PC-9 (cell line): ENCODE measurements at regions not wholly inside any gene's neighbourhood (a gene's known extent, or its start where the extent isn't known, plus 50 kb on each side); places are given as distances from the start of the nearest gene placed in this dataset.

Experiments used
- BruUV-seq: library from RNA; stranded (reverse); fragments of 400-500 nt; replicated peaks from 2 replicates; lab custom pipeline; 2021; lab: Mats Ljungman, UMichigan
- CTCF ChIA-PET: fragments of 300-600 bp; sonication (Branson Sonifier 250); formaldehyde crosslinking; loops from one replicate; lab custom pipeline; 2022; ENCODE audit warnings: antibody characterized with exemption; lab: Charles Lee
- POLR2A ChIA-PET: fragments of 300-600 bp; sonication (Branson Sonifier 250); formaldehyde crosslinking; loops from one replicate; lab custom pipeline; 2022; ENCODE audit warnings: antibody characterized with exemption; ENCODE audit not compliant: unreplicated experiment; lab: Charles Lee
- DNase-seq, 2 experiments: peaks; one replicate each; pipeline versions ENCODE4 v3.0.0 to v3.0.0-alpha.2; 2015 to 2022; ENCODE audit warnings: mixed read lengths in 1 of 2
- H2AFZ ChIP-seq: fragments of 200-600 bp; sonication (generic); 2 replicates; pipeline ENCODE4 v1.8.1; 2017; ENCODE audit warnings: antibody characterized with exemption
- H3F3A ChIP-seq: fragments of 200-600 bp; sonication (generic); 2 replicates; pipeline ENCODE4 v1.8.1; 2017; ENCODE audit warnings: antibody characterized with exemption, mild to moderate bottlenecking, low read depth; ENCODE audit not compliant: insufficient read depth
- H3K27ac ChIP-seq: fragments of 200-600 bp; sonication (generic); 2 replicates; pipeline ENCODE4 v1.6.1; 2016; ENCODE audit warnings: mixed run types
- H3K27me3 ChIP-seq: fragments of 200-600 bp; sonication (generic); 2 replicates; pipeline ENCODE4 v1.6.1; 2016; ENCODE audit warnings: low read depth, mixed run types; ENCODE audit not compliant: insufficient read depth
- H3K36me3 ChIP-seq: fragments of 200-600 bp; sonication (generic); 2 replicates; pipeline ENCODE4 v1.6.1; 2016; ENCODE audit warnings: low read depth, mixed run types
- H3K4me1 ChIP-seq: fragments of 200-600 bp; sonication (generic); replicated peaks from 2 replicates; pipeline ENCODE4 v1.6.1; 2016; ENCODE audit warnings: mixed run types; ENCODE audit not compliant: insufficient read depth
- H3K4me2 ChIP-seq: fragments of 200-600 bp; sonication (generic); 2 replicates; pipeline ENCODE4 v1.6.1; 2017; ENCODE audit warnings: mixed run types
- H3K4me3 ChIP-seq: fragments of 200-600 bp; sonication (generic); 2 replicates; pipeline ENCODE4 v1.6.1; 2016; ENCODE audit warnings: mixed run types
- H3K79me2 ChIP-seq: fragments of 200-600 bp; sonication (generic); 2 replicates; pipeline ENCODE4 v1.6.1; 2017; ENCODE audit warnings: low read depth, mixed run types
- H3K9me2 ChIP-seq: fragments of 200-600 bp; sonication (generic); 2 replicates; pipeline ENCODE4 v1.8.1; 2017; ENCODE audit warnings: mild to moderate bottlenecking; ENCODE audit not compliant: insufficient read depth
- H3K9me3 ChIP-seq: fragments of 200-600 bp; sonication (generic); 2 replicates; pipeline ENCODE4 v1.8.1; 2016; ENCODE audit warnings: low read depth; ENCODE audit not compliant: insufficient read depth
- H4K20me1 ChIP-seq: fragments of 200-600 bp; sonication (generic); 2 replicates; pipeline ENCODE4 v1.8.1; 2017; ENCODE audit not compliant: insufficient read depth
- EZH2 ChIP-seq: fragments of 200-600 bp; sonication (generic); IDR thresholded peaks from 2 replicates; pipeline ENCODE4 v1.8.0; 2017; ENCODE audit warnings: antibody characterized with exemption, low read depth
- intact Hi-C: fragments of 100-400 bp; cut with micrococcal nuclease; formaldehyde crosslinking; loops from one replicate; pipeline ENCODE4 v1.10.0; 2022; ENCODE audit not compliant: unreplicated experiment
- TF ChIP-seq, protein P1 (sequence below): fragments of 200-600 bp; sonication (generic); conservative IDR thresholded peaks from 2 replicates; pipeline ENCODE4 v1.6.1; 2017; ENCODE audit warnings: mixed run types, antibody characterized with exemption, mild to moderate bottlenecking, moderate library complexity

DNA sequence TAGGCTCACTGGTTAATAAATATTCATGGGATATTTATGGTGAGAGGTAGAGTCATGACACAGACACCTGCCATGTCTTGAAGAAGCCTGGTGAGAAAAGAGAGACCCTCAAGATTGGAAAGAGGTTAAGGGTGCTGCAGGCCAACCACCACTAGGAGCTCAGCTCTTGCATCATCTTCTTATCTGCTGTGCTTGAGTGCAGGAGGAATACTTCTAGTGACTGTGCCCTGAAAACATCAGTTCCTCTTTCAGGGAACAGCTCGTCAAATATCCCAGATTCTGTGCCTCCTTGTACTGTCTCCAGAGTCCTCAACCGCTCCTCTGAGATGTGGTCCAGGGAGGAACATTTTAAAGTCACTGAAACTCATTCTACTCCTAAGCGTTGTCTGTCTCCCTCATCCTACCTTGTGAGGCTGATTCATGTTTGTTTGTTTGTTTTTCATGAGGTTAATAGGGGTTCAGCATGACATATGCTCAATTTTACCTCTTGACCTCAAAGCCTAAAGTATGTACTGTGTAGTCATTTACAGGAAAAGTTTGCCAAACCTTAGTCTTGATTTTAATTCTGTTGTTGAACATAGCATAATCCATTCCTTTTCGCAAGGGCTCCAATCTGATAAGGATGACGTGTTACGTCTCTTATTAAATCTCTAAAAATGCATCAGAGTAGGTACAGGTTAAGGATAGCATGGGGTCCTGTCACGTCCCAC, 293.1 kb downstream of the C7orf25 start:
- H3K9me3 ChIP-seq = no peaks in the 10 kb centered on the region
- no peaks in the 10 kb centered on the region for H3K36me3 ChIP-seq
- H4K20me1 ChIP-seq = no peaks in the 10 kb centered on the region
- H3F3A ChIP-seq = no peaks in the 10 kb centered on the region
- no peaks in the 10 kb centered on the region for H3K4me1 ChIP-seq
- H3K27me3 ChIP-seq = peaks cover 15% of the 10 kb centered on the region
- no TSS peak for BruUV-seq
- H3K4me3 ChIP-seq = no peak overlapping the region
- DNase-seq = no peak
- no peak overlapping the region for H3K27ac ChIP-seq
- H3K4me2 ChIP-seq = no peak overlapping the region
- no peaks in the 10 kb centered on the region for H3K79me2 ChIP-seq
- intact Hi-C loops = no loop called here
- TF ChIP-seq, protein P1, sequence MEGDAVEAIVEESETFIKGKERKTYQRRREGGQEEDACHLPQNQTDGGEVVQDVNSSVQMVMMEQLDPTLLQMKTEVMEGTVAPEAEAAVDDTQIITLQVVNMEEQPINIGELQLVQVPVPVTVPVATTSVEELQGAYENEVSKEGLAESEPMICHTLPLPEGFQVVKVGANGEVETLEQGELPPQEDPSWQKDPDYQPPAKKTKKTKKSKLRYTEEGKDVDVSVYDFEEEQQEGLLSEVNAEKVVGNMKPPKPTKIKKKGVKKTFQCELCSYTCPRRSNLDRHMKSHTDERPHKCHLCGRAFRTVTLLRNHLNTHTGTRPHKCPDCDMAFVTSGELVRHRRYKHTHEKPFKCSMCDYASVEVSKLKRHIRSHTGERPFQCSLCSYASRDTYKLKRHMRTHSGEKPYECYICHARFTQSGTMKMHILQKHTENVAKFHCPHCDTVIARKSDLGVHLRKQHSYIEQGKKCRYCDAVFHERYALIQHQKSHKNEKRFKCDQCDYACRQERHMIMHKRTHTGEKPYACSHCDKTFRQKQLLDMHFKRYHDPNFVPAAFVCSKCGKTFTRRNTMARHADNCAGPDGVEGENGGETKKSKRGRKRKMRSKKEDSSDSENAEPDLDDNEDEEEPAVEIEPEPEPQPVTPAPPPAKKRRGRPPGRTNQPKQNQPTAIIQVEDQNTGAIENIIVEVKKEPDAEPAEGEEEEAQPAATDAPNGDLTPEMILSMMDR = no peak
- no peak for TF ChIP-seq EZH2
- POLR2A ChIA-PET = no interaction called here
- H3K9me2 ChIP-seq = no peaks in the 10 kb centered on the region
- CTCF ChIA-PET = no interaction called here
- no peak overlapping the region for H2AFZ ChIP-seq

DNA sequence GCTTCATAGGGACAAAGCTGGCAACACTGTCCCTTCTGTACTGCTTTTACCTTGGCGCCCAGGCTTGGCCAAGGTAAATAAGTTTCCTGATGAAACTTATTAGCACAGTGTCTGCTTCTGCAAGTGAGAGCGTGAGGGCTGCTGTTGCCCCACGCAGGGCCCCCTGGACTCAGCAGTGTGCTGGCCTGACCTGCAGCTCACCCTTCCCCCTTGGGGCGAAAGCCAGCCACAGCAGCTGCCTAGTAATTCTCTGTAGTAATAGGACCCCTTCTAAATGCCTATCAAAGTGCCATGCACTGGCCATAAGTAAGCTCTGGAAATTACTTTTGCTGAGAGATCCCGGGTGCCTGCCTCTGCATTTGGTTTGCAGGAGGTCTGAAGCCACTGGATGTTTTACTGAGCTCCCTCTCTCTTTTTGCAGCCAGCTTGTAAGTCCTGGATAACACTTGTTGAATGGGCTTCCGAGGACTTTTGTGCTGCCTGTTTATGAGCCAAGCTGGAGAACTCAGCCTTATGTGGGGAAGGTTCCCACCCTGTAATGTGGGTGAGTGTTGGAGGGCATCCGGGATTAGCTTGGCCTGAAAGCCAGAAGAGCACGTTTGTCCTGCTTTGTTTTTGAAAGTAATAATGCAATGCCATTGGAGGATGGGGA, 293.9 kb downstream of the C7orf25 start:
- BruUV-seq = no TSS peak
- no peaks in the 10 kb centered on the region for H3F3A ChIP-seq
- ChIA-PET POLR2A (no interaction called here), CTCF (no interaction called here)
- H3K9me2 ChIP-seq = no peaks in the 10 kb centered on the region
- no peak overlapping the region for H2AFZ ChIP-seq
- TF ChIP-seq, protein P1 = no peak
- TF ChIP-seq EZH2 = no peak
- no peak overlapping the region for H3K4me2 ChIP-seq
- no peak for DNase-seq
- no peaks in the 10 kb centered on the region for H3K79me2 ChIP-seq
- no peaks in the 10 kb centered on the region for H3K4me1 ChIP-seq
- H3K27me3 ChIP-seq = peaks cover 20% of the 10 kb centered on the region
- H3K36me3 ChIP-seq = no peaks in the 10 kb centered on the region
- no peaks in the 10 kb centered on the region for H3K9me3 ChIP-seq
- no peaks in the 10 kb centered on the region for H4K20me1 ChIP-seq
- H3K4me3 ChIP-seq = no peak overlapping the region
- intact Hi-C loops = no loop called here
- no peak overlapping the region for H3K27ac ChIP-seq

DNA sequence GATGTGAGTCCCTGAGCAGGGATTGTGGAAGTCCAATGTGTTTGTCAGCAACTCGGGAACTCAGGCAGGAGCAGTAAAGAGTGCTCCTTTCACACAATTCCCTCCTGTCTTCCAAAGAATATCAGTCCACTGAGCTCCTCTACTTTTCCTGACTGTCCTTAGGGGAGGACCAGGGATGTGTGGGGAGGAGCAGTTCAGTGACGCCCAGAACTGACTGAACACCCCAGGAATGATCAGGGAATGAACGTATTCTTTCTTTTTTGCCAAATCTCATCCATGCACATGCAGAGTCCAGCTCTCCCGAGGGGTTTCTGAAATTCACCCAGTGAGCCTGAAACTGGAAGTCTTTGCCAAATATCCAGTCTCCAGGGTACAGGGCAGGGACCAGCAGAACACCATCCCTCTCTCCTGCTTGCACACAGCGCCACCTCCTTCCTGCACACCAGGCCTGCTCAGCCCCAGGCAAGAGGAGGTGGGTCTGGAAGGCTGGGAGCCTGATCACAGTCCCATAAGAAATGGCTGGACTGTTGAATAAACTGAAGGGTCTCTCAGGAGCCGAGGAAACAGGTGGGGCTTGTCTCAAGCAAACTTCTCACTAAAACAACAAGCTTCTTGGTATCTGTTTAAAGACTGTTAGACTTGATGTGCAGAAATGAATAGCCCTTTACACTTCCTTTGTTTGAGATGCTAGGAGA, 294.7 kb downstream of the C7orf25 start:
- Histone ChIP-seq H3K4me2 (no peak overlapping the region), H3K36me3 (no peaks in the 10 kb centered on the region), H2AFZ (no peak overlapping the region), H3K9me2 (no peaks in the 10 kb centered on the region), H4K20me1 (no peaks in the 10 kb centered on the region), H3K9me3 (no peaks in the 10 kb centered on the region), H3F3A (no peaks in the 10 kb centered on the region), H3K4me1 (no peaks in the 10 kb centered on the region), H3K4me3 (no peak overlapping the region), H3K27ac (no peak overlapping the region), H3K27me3 (peaks cover 20% of the 10 kb centered on the region), H3K79me2 (no peaks in the 10 kb centered on the region)
- CTCF ChIA-PET = no interaction called here
- TF ChIP-seq EZH2 = no peak
- TF ChIP-seq, protein P1 = no peak
- no peak for DNase-seq
- POLR2A ChIA-PET = no interaction called here
- BruUV-seq = no TSS peak
- intact Hi-C loops = no loop called here
